OCI-LY1 (cell line): ENCODE measurements at regions not wholly inside any gene's neighbourhood (a gene's known extent, or its start where the extent isn't known, plus 50 kb on each side); places are given as distances from the start of the nearest gene placed in this dataset.

Source experiments
- H2AFZ ChIP-seq: fragments of 200-600 bp; sonication (generic), shearing (Covaris generic); 2 replicates; pipeline ENCODE4 v1.6.0; 2014; ENCODE audit warnings: antibody characterized with exemption, mild to moderate bottlenecking, low read length
- H3F3A ChIP-seq: fragments of 200-600 bp; sonication (generic), shearing (Covaris generic); 2 replicates; pipeline ENCODE4 v1.6.0; 2014; ENCODE audit warnings: mild to moderate bottlenecking, antibody characterized with exemption, low read length, moderate library complexity; ENCODE audit not compliant: insufficient read depth
- H3K27ac ChIP-seq: fragments of 200-600 bp; sonication (generic); 2 replicates; pipeline ENCODE4 v1.5.1; 2014; ENCODE audit warnings: low read length, mixed run types, mild to moderate bottlenecking, low read depth; ENCODE audit not compliant: poor library complexity, severe bottlenecking
- H3K27me3 ChIP-seq: fragments of 200-600 bp; sonication (generic); 2 replicates; pipeline ENCODE4 v1.6.0; 2014; ENCODE audit warnings: antibody characterized with exemption, mild to moderate bottlenecking, low read length, moderate library complexity; ENCODE audit not compliant: insufficient read depth
- H3K36me3 ChIP-seq: fragments of 200-600 bp; sonication (generic); 2 replicates; pipeline ENCODE4 v1.6.1; 2014; ENCODE audit warnings: mild to moderate bottlenecking, antibody characterized with exemption, low read length, moderate library complexity, mixed read lengths; ENCODE audit not compliant: insufficient read depth
- H3K4me1 ChIP-seq: fragments of 200-600 bp; sonication (generic); 2 replicates; pipeline ENCODE4 v1.5.1; 2014; ENCODE audit warnings: mild to moderate bottlenecking, low read length, moderate library complexity; ENCODE audit not compliant: insufficient read depth, severe bottlenecking
- H3K4me2 ChIP-seq: fragments of 200-600 bp; sonication (generic), shearing (Covaris generic); 2 replicates; pipeline ENCODE4 v1.6.1; 2014; ENCODE audit warnings: low read length
- H3K4me3 ChIP-seq: fragments of 200-600 bp; sonication (generic); 2 replicates; pipeline ENCODE4 v1.5.1; 2014; ENCODE audit warnings: low read length, low read depth, mild to moderate bottlenecking, mixed read lengths; ENCODE audit not compliant: poor library complexity, severe bottlenecking
- H3K79me2 ChIP-seq: fragments of 200-600 bp; shearing (Covaris generic); 2 replicates; pipeline ENCODE4 v1.6.1; 2016; ENCODE audit warnings: mixed run types, low read length, mixed read lengths; ENCODE audit not compliant: insufficient read depth
- H3K9ac ChIP-seq: fragments of 200-600 bp; sonication (generic), shearing (Covaris generic); 2 replicates; pipeline ENCODE4 v1.6.1; 2014; ENCODE audit warnings: mild to moderate bottlenecking, low read length, mixed read lengths
- H3K9me2 ChIP-seq: fragments of 200-600 bp; sonication (generic), shearing (Covaris generic); 2 replicates; pipeline ENCODE4 v1.6.1; 2014; ENCODE audit warnings: low read depth, mild to moderate bottlenecking, low read length, mixed read lengths
- H3K9me3 ChIP-seq: fragments of 200-600 bp; shearing (Covaris generic); 2 replicates; pipeline ENCODE4 v1.6.1; 2014; ENCODE audit warnings: low read length, mixed read lengths
- H4K20me1 ChIP-seq: fragments of 200-600 bp; sonication (generic), shearing (Covaris generic); 2 replicates; pipeline ENCODE4 v1.6.0; 2016; ENCODE audit warnings: mild to moderate bottlenecking, low read length; ENCODE audit not compliant: insufficient read depth
- CTCF ChIP-seq: fragments of 200-600 bp; sonication (generic), shearing (Covaris generic); IDR thresholded peaks from 2 replicates; pipeline ENCODE4 v1.5.1; 2017; ENCODE audit warnings: mild to moderate bottlenecking, antibody characterized with exemption, low read length, moderate library complexity, mixed read lengths
- EZH2 ChIP-seq: fragments of 200-600 bp; sonication (generic), shearing (Covaris generic); IDR thresholded peaks from 2 replicates; pipeline ENCODE4 v1.8.0; 2017; ENCODE audit warnings: borderline replicate concordance, mixed run types, mild to moderate bottlenecking, antibody characterized with exemption, low read length, moderate library complexity, mixed read lengths

GRCh38 chr14:87014856-87015255, 978.1 kb downstream of the GALC start:
- Histone ChIP-seq H3K79me2 (no peaks in the 10 kb centered on the region), H3K9ac (no peak overlapping the region), H3K9me3 (no peaks in the 10 kb centered on the region), H3K36me3 (no peaks in the 10 kb centered on the region), H3K4me3 (no peak overlapping the region), H4K20me1 (no peaks in the 10 kb centered on the region), H2AFZ (no peak overlapping the region), H3F3A (no peaks in the 10 kb centered on the region), H3K27ac (no peak overlapping the region), H3K27me3 (no peaks in the 10 kb centered on the region), H3K4me1 (no peaks in the 10 kb centered on the region), H3K9me2 (no peaks in the 10 kb centered on the region), H3K4me2 (no peak overlapping the region)
- TF ChIP-seq CTCF (0 out of 2 replicates have a peak, but pooled peaks have one; percentile 27), EZH2 (no peak)

GRCh38 chr14:87013583-87013982, 979.4 kb downstream of the GALC start:
- Histone ChIP-seq H4K20me1 (no peaks in the 10 kb centered on the region), H3K36me3 (no peaks in the 10 kb centered on the region), H3F3A (no peaks in the 10 kb centered on the region), H3K4me2 (no peak overlapping the region), H3K27me3 (no peaks in the 10 kb centered on the region), H2AFZ (no peak overlapping the region), H3K27ac (no peak overlapping the region), H3K4me3 (no peak overlapping the region), H3K9me3 (no peaks in the 10 kb centered on the region), H3K4me1 (no peaks in the 10 kb centered on the region), H3K9ac (no peak overlapping the region), H3K9me2 (no peaks in the 10 kb centered on the region), H3K79me2 (no peaks in the 10 kb centered on the region)
- TF ChIP-seq EZH2 (no peak), CTCF (no peak)

- Histone ChIP-seq H3K9me3 (no peaks in the 10 kb centered on the region), H3K4me2 (no peak overlapping the region), H3K36me3 (no peaks in the 10 kb centered on the region), H3K9ac (no peak overlapping the region), H3F3A (no peaks in the 10 kb centered on the region), H2AFZ (no peak overlapping the region), H4K20me1 (no peaks in the 10 kb centered on the region), H3K4me3 (no peak overlapping the region), H3K79me2 (no peaks in the 10 kb centered on the region), H3K4me1 (no peaks in the 10 kb centered on the region), H3K9me2 (no peaks in the 10 kb centered on the region), H3K27ac (no peak overlapping the region), H3K27me3 (no peaks in the 10 kb centered on the region)
- TF ChIP-seq EZH2, result no peak
- no peak for TF ChIP-seq CTCF
Observed at GRCh38 chr14:87008965-87009364, 984.0 kb downstream of the GALC start.
